GM18511 (cell line): ENCODE measurements at regions not wholly inside any gene's neighbourhood (a gene's known extent, or its start where the extent isn't known, plus 50 kb on each side); places are given as distances from the start of the nearest gene placed in this dataset.
"Not testable (repeated sequence)": the region's sequence is repeated elsewhere in the genome, so short reads cannot be mapped to it uniquely, and the experiment has no call there.

ENCODE experiments used
- ATAC-seq: cut with Tn5 transposase; IDR thresholded peaks from one replicate; pipeline ENCODE4 v1.9.1; 2021; ENCODE audit warnings: mild to moderate bottlenecking, moderate library complexity; ENCODE audit not compliant: unreplicated experiment

GRCh38 chr1:196091397-196092135, 516.7 kb downstream of the KCNT2 start:
- ATAC-seq = no peak

- no peak for ATAC-seq
These were observed 518.0 kb downstream of the KCNT2 start for GRCh38 chr1:196090226-196090625.

- no peak for ATAC-seq
These were observed 519.7 kb downstream of the KCNT2 start for GRCh38 chr1:196088541-196088940.

GRCh38 chr1:196078691-196079090, 529.5 kb downstream of the KCNT2 start:
- ATAC-seq = no peak

- no peak for ATAC-seq
These were observed 532.6 kb downstream of the KCNT2 start for GRCh38 chr1:196075621-196076020.

GRCh38 chr1:196074182-196074581, 534.1 kb downstream of the KCNT2 start:
- ATAC-seq = no peak

- ATAC-seq = no peak
These were observed 536.8 kb downstream of the KCNT2 start for GRCh38 chr1:196071447-196071846.

- no peak for ATAC-seq
These were observed 537.3 kb downstream of the KCNT2 start for GRCh38 chr1:196070940-196071339.

GRCh38 chr1:196063952-196064351, 544.3 kb downstream of the KCNT2 start:
- no peak for ATAC-seq

- no peak for ATAC-seq
These were observed 544.9 kb downstream of the KCNT2 start for GRCh38 chr1:196063294-196063693.

- no peak for ATAC-seq
These were observed 547.7 kb downstream of the KCNT2 start for GRCh38 chr1:196060539-196060938.

- no peak for ATAC-seq
These were observed 549.0 kb downstream of the KCNT2 start for GRCh38 chr1:196059210-196059609.

- ATAC-seq = no peak
These were observed 551.3 kb downstream of the KCNT2 start for GRCh38 chr1:196056966-196057365.

- ATAC-seq = no peak
These were observed 558.8 kb downstream of the KCNT2 start for GRCh38 chr1:196049407-196049806.

- no peak for ATAC-seq
These were observed 565.0 kb downstream of the KCNT2 start for GRCh38 chr1:196043268-196043667.

- ATAC-seq = no peak
These were observed 574.0 kb downstream of the KCNT2 start for GRCh38 chr1:196034080-196034706.

GRCh38 chr1:196031387-196031786, 576.9 kb downstream of the KCNT2 start:
- not testable (repeated sequence) for ATAC-seq

- ATAC-seq = no peak
These were observed 577.8 kb downstream of the KCNT2 start for GRCh38 chr1:196030455-196030854.

GRCh38 chr1:196029410-196029809, 578.8 kb downstream of the KCNT2 start:
- ATAC-seq = no peak

- no peak for ATAC-seq
These were observed 581.1 kb downstream of the KCNT2 start for GRCh38 chr1:196027127-196027526.

GRCh38 chr1:196021174-196021573, 587.1 kb downstream of the KCNT2 start:
- not testable (repeated sequence) for ATAC-seq

- no peak for ATAC-seq
These were observed 598.9 kb downstream of the KCNT2 start for GRCh38 chr1:196009362-196009761.

GRCh38 chr1:196007763-196008162, 600.5 kb downstream of the KCNT2 start:
- no peak for ATAC-seq
